Astrocyte (in vitro differentiated cells and primary cell): ENCODE measurements at regions not wholly inside any gene's neighbourhood (a gene's known extent, or its start where the extent isn't known, plus 50 kb on each side); places are given as distances from the start of the nearest gene placed in this dataset.

Source experiments
- DNase-seq: peaks from one replicate; pipeline ENCODE4 v3.0.0-alpha.2; 2010; ENCODE audit warnings: low read depth
- FAIRE-seq: peaks from 2 replicates; lab custom pipeline; 2011; peaks lifted over from hg19 to GRCh38; lab: Jason Lieb, UNC
- H2AFZ ChIP-seq: 2 replicates; pipeline ENCODE4 v1.6.0; 2012; ENCODE audit warnings: low read depth, low read length, inconsistent platforms
- H3K27ac ChIP-seq: 2 replicates; pipeline ENCODE4 v1.5.1; 2011; ENCODE audit warnings: low read depth, low read length, inconsistent platforms
- H3K27me3 ChIP-seq: 2 replicates; pipeline ENCODE4 v1.6.0; 2011; ENCODE audit warnings: low read length, inconsistent platforms; ENCODE audit not compliant: insufficient read depth
- H3K36me3 ChIP-seq: 2 replicates; pipeline ENCODE4 v1.5.1; 2011; ENCODE audit warnings: low read length, inconsistent platforms; ENCODE audit not compliant: insufficient read depth
- H3K4me1 ChIP-seq: 2 replicates; pipeline ENCODE4 v1.5.1; 2011; ENCODE audit warnings: low read length, inconsistent platforms; ENCODE audit not compliant: insufficient read depth
- H3K4me2 ChIP-seq: 2 replicates; pipeline ENCODE4 v1.6.0; 2012; ENCODE audit warnings: low read length, inconsistent platforms
- H3K4me3 ChIP-seq: 2 replicates; pipeline ENCODE4 v1.5.1; 2011; ENCODE audit warnings: low read depth, mild to moderate bottlenecking, low read length, inconsistent platforms; ENCODE audit not compliant: insufficient read depth
- H3K79me2 ChIP-seq: 2 replicates; pipeline ENCODE4 v1.6.0; 2012; ENCODE audit warnings: mild to moderate bottlenecking, low read length, inconsistent platforms; ENCODE audit not compliant: insufficient read depth
- H3K9ac ChIP-seq: 2 replicates; pipeline ENCODE4 v1.6.0; 2012; ENCODE audit warnings: mild to moderate bottlenecking, low read length, inconsistent platforms
- H3K9me3 ChIP-seq: 2 replicates; pipeline ENCODE4 v1.5.1; 2012; ENCODE audit warnings: low read depth, mild to moderate bottlenecking, low read length, inconsistent platforms; ENCODE audit not compliant: insufficient read depth
- H4K20me1 ChIP-seq: 2 replicates; pipeline ENCODE4 v1.6.0; 2012; ENCODE audit warnings: low read length, inconsistent platforms; ENCODE audit not compliant: insufficient read depth
- H3K27ac Mint-ChIP-seq: one replicate; pipeline ENCODE4 v1.8.0; 2021; ENCODE audit warnings: mild to moderate bottlenecking, mixed read lengths; ENCODE audit not compliant: unreplicated experiment
- H3K27me3 Mint-ChIP-seq: one replicate; pipeline ENCODE4 v1.8.0; 2021; ENCODE audit warnings: low read depth, mixed read lengths; ENCODE audit not compliant: unreplicated experiment
- H3K36me3 Mint-ChIP-seq: one replicate; pipeline ENCODE4 v1.8.0; 2021; ENCODE audit warnings: low read depth, mixed read lengths; ENCODE audit not compliant: unreplicated experiment
- H3K4me1 Mint-ChIP-seq: one replicate; pipeline ENCODE4 v1.8.0; 2021; ENCODE audit warnings: low read depth, mixed read lengths; ENCODE audit not compliant: unreplicated experiment
- H3K4me3 Mint-ChIP-seq: one replicate; pipeline ENCODE4 v1.8.0; 2021; ENCODE audit warnings: mild to moderate bottlenecking, moderate library complexity, mixed read lengths; ENCODE audit not compliant: unreplicated experiment
- H3K9me3 Mint-ChIP-seq: one replicate; pipeline ENCODE4 v1.8.0; 2021; ENCODE audit warnings: mild to moderate bottlenecking, mixed read lengths; ENCODE audit not compliant: unreplicated experiment
- CTCF ChIP-seq: IDR thresholded peaks from 2 replicates; pipeline ENCODE4 v1.5.1; 2011; ENCODE audit warnings: low read depth, mild to moderate bottlenecking, inconsistent platforms, low read length, moderate library complexity; ENCODE audit not compliant: insufficient read depth
- EZH2 ChIP-seq: IDR thresholded peaks from 2 replicates; pipeline ENCODE4 v1.6.1; 2012; ENCODE audit warnings: mild to moderate bottlenecking, low read length, inconsistent platforms; ENCODE audit not compliant: insufficient read depth

GRCh38 chr2:88924533-88924932 is 233.1 kb downstream of the RPIA start:
- no peaks in the 10 kb centered on the region for H3K4me1 Mint-ChIP-seq
- TF ChIP-seq EZH2 (no peak), CTCF (no peak)
- no peaks in the 10 kb centered on the region for H3K9me3 Mint-ChIP-seq
- Histone ChIP-seq H3K4me1 (no peaks in the 10 kb centered on the region), H2AFZ (no peak overlapping the region), H3K9ac (no peak overlapping the region), H3K4me3 (no peak overlapping the region), H3K36me3 (no peaks in the 10 kb centered on the region), H3K27ac (no peak overlapping the region), H3K27me3 (no peaks in the 10 kb centered on the region), H3K4me2 (no peak overlapping the region), H4K20me1 (no peaks in the 10 kb centered on the region), H3K9me3 (no peaks in the 10 kb centered on the region), H3K79me2 (no peaks in the 10 kb centered on the region)
- no peak overlapping the region for H3K27ac Mint-ChIP-seq
- no peak overlapping the region for H3K4me3 Mint-ChIP-seq
- DNase-seq (no peak), FAIRE-seq (no peak)
- H3K27me3 Mint-ChIP-seq = no peaks in the 10 kb centered on the region
- H3K36me3 Mint-ChIP-seq = no peaks in the 10 kb centered on the region

GRCh38 chr2:88925770-88926462 is 234.4 kb downstream of the RPIA start:
- H3K79me2 ChIP-seq = no peaks in the 10 kb centered on the region
- Mint-ChIP-seq H3K4me1 (no peaks in the 10 kb centered on the region), H3K4me3 (no peak overlapping the region), H3K36me3 (no peaks in the 10 kb centered on the region), H3K27ac (no peak overlapping the region), H3K27me3 (peaks cover under 1% of the 10 kb centered on the region), H3K9me3 (no peaks in the 10 kb centered on the region)
- no peak for DNase-seq
- no peak overlapping the region for H3K4me3 ChIP-seq
- no peaks in the 10 kb centered on the region for H4K20me1 ChIP-seq
- no peaks in the 10 kb centered on the region for H3K9me3 ChIP-seq
- H3K36me3 ChIP-seq = no peaks in the 10 kb centered on the region
- TF ChIP-seq CTCF (no peak), EZH2 (no peak)
- H3K27ac ChIP-seq = no peak overlapping the region
- no peaks in the 10 kb centered on the region for H3K4me1 ChIP-seq
- no peak overlapping the region for H2AFZ ChIP-seq
- no peak for FAIRE-seq
- H3K27me3 ChIP-seq = no peaks in the 10 kb centered on the region
- H3K4me2 ChIP-seq = no peak overlapping the region
- H3K9ac ChIP-seq = no peak overlapping the region

GRCh38 chr2:88927128-88927527 is 235.7 kb downstream of the RPIA start:
- no peaks in the 10 kb centered on the region for H3K4me1 Mint-ChIP-seq

More at GRCh38 chr2:88927128-88927527, 235.7 kb downstream of the RPIA start:
- DNase-seq (no peak), FAIRE-seq (no peak)
- TF ChIP-seq EZH2 (no peak), CTCF (no peak)
- Histone ChIP-seq H3K4me1 (no peaks in the 10 kb centered on the region), H3K36me3 (no peaks in the 10 kb centered on the region), H2AFZ (no peak overlapping the region), H4K20me1 (no peaks in the 10 kb centered on the region), H3K9ac (no peak overlapping the region), H3K27ac (no peak overlapping the region), H3K9me3 (no peaks in the 10 kb centered on the region), H3K79me2 (no peaks in the 10 kb centered on the region), H3K4me2 (no peak overlapping the region), H3K27me3 (no peaks in the 10 kb centered on the region), H3K4me3 (no peak overlapping the region)
- no peak overlapping the region for H3K4me3 Mint-ChIP-seq
- no peaks in the 10 kb centered on the region for H3K36me3 Mint-ChIP-seq
- peaks cover 5% of the 10 kb centered on the region for H3K27me3 Mint-ChIP-seq
- no peak overlapping the region for H3K27ac Mint-ChIP-seq
- H3K9me3 Mint-ChIP-seq = no peaks in the 10 kb centered on the region
